ENCODE measurements at regions not wholly inside any gene's neighbourhood (a gene's known extent, or its start where the extent isn't known, plus 50 kb on each side); places are given as distances from the start of the nearest gene placed in this dataset.
"Not testable (repeated sequence)": the region's sequence is repeated elsewhere in the genome, so short reads cannot be mapped to it uniquely, and the experiment has no call there.

DNA sequence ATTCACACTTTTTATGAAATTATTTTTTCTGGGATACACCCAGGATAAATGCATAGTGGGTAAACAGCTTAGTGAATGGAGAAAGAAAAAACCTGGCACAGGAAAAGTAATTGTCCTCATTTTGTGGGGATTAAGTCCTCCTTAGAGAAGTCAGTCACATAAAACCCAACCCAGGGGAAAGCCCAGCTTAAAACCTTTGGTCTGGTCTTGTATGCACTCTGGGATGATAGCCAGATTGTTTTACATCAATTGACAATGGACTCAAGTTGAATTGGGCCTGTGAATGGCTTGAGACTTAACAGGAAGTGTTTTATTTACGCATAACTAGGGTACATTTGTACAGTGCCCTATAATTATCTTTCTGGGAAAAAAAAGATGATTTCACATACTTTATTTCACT lies 561.3 kb upstream of the GRIA3 start:
- DNase-seq (ENCODE audit: low read depth in 3 of 3, low spot score in 2 of 3), result no peak

DNA sequence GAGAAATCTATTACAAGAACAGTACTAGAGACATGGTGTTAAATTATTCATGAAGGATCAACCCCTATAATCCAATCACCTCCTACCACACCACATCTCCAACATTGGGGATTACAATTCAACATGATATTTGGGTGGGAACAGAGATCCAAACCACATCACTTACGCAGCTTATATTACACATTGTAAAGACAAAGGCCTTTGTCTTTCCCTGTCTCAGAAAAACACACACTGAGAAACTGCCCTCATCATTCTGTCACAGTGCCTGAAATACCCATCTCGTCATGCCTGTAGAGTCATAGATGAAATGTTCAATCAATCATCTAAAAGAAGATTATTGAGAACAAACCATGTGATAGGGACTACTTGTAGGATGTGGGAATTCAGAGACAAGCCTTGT lies 558.8 kb upstream of the GRIA3 start:
- no peak for DNase-seq (ENCODE audit: low read depth in 3 of 3, low spot score in 2 of 3)

DNA sequence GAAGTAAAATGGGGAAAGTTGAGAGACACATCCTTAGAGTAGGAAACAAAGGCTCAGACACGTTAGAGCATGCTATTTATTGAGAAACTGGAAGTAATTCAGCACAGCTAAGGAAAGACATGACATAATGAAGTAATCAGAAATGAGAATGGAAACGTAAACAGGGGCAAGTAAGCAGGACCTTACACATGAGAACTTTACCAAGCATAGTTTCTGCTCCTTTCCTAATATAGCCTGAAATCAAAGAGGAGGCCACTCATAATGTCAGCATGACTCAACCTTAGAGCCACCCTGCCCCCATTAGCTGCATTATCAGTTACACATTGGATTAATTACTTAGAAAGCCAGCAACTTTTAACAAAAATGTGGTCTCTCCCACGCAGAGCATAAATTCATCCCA lies 558.3 kb upstream of the GRIA3 start:
- no peak for DNase-seq (ENCODE audit: low read depth in 3 of 3, low spot score in 2 of 3)

DNA sequence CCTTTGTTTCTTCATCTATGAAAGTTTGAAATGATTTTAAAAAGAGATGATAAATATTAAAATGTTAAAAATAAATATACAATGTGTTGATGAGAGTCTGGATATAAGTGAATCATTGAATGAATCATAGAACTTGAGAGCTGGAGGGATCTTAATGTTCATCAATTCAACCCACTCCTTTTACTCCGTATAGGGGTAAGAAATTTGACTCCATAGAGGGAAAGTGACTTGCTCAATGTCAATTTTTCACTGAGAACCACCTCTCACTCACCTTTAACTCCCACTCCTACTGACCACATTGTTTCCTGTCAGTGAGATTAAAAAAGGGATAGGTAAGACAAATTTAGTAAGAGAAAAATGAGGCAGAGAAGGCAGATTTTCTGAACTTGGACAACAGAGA lies 557.2 kb upstream of the GRIA3 start:
- DNase-seq (ENCODE audit: low read depth in 3 of 3, low spot score in 2 of 3), result no peak

DNA sequence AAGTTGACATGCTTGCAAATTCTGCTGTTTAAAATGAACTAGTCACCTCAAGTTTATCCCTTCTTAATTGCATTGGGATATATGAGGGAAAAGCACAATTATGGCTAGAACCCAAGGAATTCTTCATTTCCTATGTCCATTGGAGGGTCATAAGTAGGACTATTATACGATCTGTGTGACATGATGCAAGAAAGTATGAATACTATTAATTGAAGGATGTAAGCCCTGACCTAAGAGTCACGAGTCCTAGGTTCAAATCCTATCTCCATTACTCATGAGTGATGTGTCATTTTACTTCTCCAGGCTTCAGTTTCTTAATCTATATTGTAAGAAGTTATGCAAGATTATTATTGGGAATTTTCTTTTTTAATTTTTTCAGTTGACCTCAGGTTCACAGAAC lies 542.9 kb upstream of the GRIA3 start:
- no peak for DNase-seq (ENCODE audit: low read depth in 3 of 3, low spot score in 2 of 3)

DNA sequence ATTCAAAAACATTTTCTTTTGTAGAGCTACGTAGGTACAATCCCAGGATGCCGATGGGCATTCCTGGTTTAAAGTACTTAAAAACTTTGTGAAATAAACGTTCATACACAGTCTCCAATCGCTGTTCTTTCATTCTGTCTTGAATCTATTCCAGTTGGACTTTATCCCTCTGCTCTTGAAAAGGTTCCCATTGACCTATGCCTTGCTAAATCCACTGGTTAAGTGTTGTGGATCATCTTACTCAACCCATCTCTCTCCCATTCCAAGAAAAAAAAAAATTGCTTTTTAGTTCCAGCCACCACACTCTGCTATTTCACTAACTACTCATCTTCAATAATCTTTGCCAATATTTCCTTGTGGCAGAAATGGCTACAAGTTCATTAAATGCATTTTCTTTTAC lies 542.3 kb upstream of the GRIA3 start:
- no peak for DNase-seq (ENCODE audit: low read depth in 3 of 3, low spot score in 2 of 3)

DNA sequence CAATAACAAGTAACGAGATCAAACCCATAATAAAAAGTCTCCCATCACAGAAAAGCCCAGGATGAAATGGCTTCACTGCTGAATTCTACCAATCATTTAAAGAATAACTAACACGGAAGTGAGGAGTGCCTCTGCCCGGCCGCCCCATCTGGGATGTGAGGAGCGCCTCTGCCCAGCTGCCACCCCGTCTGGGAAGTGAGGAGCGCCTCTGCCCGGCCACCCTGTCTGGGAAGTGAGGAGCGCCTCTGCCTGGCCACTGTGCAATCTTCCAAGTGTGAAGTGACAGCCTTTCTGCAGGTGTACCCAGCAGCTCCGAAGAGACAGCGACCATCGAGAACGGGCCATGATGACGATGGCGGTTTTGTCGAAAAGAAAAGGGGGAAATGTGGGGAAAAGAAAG lies 528.8 kb upstream of the GRIA3 start:
- not testable (repeated sequence) for DNase-seq (ENCODE audit: low read depth in 3 of 3, low spot score in 2 of 3)

DNA sequence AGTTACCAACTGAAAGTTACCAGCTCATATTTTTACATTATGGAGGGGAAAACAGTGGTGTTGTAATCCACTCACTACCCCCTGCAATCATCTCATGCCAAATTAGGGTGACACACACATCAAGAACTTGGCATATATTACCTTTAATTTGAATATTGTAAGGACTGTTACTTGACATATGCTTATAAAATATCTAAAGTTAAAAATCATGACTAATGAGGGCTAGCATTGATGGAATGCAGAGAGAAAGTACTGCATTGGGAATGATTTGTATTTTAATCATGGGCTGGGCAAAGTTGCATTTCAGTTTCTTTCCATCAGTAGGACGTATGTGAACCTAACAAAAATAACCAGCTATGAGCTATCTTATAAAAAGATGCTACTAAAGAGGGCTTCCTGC lies 517.5 kb upstream of the GRIA3 start:
- no peak for DNase-seq (ENCODE audit: low read depth in 3 of 3, low spot score in 2 of 3)

DNA sequence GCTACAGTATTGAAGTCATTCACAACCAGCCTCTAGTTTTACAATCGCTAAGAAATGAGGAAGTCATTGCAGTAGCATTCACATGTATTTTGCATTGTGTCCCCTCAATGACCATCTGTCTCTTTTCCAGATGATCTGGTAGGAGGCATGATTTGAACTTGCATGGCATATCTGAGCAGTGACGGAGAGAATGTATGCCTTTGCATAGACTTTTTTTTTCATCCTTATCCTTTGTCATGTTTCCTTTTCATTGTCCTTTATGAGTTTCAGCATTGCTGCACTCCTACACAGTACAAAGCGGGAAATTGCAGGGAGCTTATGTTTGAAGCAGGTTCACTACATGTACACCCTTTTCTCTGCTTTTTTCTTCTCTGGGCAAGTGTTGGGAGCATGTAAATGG lies 516.4 kb upstream of the GRIA3 start:
- DNase-seq (ENCODE audit: low read depth in 3 of 3, low spot score in 2 of 3), result no peak

DNA sequence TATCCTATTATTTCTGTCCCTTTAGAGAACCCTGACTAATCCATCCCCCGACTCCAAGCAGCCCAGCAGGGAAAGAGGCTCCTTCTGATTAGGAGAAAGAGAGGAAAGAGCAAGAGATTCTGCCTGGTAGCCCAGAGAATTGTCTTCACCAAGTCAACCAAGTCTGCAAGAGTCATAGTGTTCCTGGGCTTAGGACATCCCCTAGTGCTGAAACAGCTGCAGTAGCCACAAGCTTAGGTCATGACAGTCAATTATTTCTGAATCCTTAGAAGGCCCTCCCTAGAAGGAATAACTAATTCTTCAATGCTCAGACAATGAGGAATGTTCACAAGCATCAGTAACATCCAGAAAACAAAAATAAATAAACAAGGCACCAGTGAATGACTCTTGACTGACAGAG lies 480.3 kb upstream of the GRIA3 start:
- no peak for DNase-seq (ENCODE audit: low read depth in 3 of 3, low spot score in 2 of 3)

DNA sequence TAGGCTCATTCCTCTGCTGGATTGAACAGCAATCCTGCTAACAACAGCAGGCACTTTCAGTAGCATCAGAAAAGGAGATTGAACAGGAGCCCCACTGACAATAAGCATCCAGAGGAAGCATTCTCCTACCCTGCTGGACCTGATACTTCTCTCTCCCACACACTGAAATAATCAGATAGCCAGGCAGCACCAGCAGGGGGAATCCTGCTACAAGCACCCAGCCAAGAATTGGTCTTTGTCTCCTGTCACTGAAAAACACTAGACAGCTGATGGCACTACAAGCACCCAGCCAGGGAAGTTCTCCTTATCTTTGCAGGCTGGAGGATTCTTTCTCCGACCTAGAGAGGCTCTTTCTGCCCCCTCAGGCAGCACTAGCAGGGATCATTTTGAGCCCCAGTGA lies 444.3 kb upstream of the GRIA3 start:
- no peak for DNase-seq (ENCODE audit: low read depth in 3 of 3, low spot score in 2 of 3)

DNA sequence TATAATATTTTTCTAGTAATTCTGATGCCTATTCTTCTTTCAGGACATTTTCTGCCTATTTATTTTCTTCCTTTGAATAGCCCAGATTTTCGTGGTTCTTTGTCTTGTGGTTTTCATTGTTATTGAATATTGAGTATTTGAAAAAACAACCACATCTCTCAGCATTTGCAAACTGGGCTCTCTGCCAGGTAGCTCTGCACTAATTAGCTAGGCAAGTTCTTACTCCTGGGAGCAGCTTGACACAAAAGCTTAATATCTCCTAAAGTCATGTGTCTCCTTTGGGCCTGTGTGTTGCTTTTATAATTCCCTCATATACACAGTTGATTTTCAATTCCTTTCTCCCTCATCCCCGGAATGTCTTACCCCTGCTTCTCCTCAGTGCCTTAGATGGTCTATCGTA lies 413.5 kb upstream of the GRIA3 start:
- DNase-seq (ENCODE audit: low read depth in 3 of 3, low spot score in 2 of 3), result no peak

DNA sequence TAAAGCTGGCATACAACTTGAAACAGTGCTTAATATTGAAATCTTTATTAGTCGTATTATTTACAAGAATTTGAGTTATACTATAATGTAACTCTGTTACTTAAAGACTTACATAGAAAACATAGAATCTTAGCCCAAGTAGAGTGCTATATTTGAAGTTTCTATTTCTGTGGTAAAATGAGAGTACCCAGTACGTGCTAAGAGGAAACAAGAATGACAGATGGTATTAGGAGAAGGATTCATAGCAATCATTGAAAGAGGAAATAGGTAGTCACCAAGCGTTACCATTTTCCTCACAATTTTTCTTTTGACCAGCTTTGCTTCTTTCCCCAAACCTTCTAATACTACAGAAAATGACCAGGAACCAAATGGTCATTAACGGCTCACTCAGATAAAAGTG lies 412.1 kb upstream of the GRIA3 start:
- DNase-seq (ENCODE audit: low read depth in 3 of 3, low spot score in 2 of 3), result no peak

DNA sequence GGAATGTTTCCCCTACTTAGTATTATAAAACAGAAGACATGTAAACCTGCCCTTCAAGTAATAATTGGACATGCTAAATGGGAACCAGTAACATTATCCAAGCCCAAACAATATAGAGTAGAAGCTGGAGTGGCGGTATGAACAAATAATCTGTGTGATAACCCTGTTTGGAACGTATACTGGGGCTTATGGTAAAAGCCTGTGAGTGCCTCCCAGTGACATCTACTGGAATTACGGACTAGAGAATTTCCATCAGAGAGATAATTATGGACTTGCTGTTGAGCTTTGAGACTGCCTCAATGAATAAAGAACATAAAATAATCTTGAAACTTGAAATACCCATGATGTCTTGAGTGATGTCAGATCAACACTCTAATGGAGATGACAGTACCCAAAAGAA lies 406.3 kb upstream of the GRIA3 start:
- DNase-seq (ENCODE audit: low read depth in 3 of 3, low spot score in 2 of 3), result no peak

DNA sequence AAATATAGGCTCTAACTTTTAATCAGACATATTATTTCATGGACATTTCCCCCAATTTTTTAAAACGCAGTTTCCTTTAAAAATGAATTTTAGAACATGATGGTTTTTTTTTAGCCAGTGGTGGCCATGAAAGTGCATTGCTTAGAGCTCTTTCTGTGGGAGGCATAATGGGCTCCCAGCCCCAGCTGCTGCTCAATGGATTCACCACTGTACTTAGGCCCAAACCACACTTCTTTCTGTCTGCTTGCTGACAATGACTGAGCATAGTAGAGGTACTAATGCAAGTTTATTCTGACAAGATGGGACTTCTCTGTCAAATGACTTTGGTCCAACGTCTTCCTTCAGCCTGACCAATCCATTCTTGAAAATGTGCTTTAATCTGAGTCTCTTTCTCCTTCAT lies 400.2 kb upstream of the GRIA3 start:
- no peak for DNase-seq (ENCODE audit: low read depth in 3 of 3, low spot score in 2 of 3)

DNA sequence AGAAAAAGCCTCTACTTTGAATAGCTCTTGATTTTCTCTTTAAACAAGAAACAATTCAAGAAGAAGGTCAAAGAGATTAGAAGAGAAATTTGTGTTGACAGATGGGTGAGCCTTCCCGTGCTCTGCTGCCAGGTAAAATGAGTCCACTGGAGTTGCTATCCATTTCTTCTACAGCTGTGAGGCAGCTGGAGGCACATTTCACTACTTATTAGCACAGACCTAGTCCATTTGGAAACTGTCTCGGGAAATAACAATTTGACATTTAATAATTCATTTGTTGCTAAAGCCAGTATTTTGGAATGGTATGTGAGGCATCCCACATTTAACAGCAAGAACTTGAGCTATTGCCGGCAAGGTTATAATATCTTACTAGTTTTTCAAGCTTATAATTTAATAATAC lies 396.8 kb upstream of the GRIA3 start:
- DNase-seq (ENCODE audit: low read depth in 3 of 3, low spot score in 2 of 3), result no peak

DNA sequence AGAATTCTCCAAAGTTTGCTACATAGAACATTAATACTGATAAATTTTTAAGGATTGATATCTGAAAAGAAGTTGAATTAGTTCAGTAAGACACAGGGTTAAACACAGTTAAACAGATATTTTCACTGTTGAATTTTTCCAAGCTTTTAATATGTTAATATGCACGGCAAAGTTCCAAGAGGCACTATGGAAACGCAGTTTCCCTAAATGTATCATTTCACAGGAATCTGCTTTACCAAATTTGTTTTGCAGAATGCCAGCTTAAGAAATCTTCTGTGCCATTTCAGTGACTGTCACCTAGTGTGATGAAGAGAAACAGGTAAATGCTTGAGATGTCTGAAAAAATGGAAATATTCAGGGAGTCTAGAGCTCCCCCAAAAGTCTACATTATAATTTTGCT lies 395.9 kb upstream of the GRIA3 start:
- DNase-seq (ENCODE audit: low read depth in 3 of 3, low spot score in 2 of 3), result no peak

DNA sequence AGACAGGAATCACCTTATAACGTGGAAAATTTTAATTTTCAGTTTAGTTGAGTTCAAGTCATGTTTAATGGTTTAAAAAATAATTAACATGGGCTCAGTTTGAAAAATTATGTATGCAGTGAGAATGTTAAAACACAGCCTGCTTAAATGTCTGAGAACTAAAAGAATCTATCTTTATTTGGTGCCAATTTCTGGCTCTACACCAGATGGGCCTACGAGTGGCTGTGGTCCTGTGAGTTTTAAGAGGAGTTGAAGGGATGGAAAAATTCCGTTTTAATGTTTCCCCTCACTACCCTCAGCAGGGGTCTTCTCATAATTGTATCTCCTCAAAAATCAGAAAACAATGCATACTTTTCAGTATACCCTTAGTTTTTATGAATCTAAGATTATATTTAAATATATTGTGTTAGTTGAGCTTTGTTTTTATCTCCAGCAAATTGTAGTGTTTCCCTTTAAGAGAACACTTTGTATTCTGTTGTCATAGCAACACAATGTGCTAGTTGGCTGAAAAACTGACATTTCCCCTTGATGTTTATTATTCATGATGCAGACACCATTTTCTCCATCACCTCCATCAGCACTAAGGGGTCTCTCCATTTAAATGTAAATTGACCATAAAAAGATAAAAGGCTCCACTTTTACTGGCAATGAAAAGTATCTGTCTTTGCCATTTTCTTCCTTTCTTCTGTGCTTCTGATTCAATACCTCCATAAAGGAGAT lies 393.5 kb upstream of the GRIA3 start:
- no peak for DNase-seq (ENCODE audit: low read depth in 3 of 3, low spot score in 2 of 3)

DNA sequence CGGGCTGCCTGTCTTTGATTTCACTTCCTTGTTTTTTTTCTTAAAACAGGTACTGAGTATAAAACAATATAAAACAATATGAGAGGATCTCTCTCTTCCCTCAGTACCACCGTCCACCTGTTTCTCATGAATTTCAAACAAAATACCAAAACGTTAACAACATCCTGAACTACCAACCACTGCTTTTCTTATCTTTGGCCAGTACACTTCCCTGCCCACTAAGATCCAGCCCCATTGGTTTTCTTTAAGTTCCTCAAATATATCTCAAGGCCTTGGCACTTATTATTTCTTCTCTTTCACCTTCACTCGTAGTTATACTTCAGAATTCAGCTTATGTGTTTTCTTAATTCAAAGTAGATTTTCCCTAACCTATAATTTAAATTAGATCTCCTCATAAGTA lies 370.2 kb upstream of the GRIA3 start:
- DNase-seq (ENCODE audit: low read depth in 3 of 3, low spot score in 2 of 3), result no peak

DNA sequence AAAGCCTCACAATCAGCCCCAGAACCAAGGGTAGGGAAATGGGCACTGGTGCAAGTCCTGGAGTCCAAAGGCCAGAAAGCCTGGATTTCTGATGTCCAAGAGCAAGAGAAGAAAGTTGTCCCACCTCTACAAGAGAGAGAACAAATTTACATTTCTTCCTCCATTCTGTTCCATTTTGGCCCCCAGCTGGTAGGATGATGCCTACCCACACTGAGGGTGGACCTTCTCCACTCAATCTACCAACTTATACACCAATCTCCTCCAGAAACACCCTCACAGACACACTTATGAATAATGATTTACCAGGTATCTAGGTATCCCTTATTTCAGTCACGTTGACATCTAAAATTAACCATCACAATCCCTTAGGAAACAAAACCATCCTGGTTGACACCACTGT lies 367.8 kb upstream of the GRIA3 start:
- DNase-seq (ENCODE audit: low read depth in 3 of 3, low spot score in 2 of 3), result no peak

DNA sequence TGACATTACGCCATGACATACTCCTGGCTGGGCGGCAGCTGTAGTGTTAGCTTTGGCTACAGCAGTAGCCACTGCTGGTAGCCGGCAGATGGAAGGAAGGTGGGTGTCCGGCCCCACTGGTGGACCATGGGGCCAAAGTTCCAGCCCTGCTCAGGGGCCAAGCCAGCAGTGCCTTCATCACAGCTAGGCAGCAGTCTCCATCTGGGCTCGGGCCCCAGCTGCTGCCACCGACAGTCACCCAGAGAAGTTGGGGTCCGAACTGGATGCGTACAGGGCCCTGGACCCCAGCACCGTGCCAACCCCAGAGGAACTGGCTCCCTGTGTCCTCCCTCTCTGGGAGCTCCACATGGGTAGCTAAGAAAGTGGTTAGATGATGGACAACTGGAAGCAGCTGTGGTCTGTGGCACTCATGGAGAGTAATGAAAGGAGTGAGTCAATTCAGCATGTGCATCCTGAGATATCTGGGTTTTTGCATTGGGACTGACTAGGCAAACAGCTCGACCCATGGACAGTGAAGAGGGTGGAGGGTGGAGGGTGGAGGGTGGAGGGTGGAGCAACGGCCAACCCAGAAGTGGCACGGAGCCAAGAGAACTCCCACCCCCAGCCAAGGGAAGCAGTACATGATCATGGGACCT lies 366.6 kb upstream of the GRIA3 start:
- DNase-seq (ENCODE audit: low read depth in 3 of 3, low spot score in 2 of 3), result no peak

DNA sequence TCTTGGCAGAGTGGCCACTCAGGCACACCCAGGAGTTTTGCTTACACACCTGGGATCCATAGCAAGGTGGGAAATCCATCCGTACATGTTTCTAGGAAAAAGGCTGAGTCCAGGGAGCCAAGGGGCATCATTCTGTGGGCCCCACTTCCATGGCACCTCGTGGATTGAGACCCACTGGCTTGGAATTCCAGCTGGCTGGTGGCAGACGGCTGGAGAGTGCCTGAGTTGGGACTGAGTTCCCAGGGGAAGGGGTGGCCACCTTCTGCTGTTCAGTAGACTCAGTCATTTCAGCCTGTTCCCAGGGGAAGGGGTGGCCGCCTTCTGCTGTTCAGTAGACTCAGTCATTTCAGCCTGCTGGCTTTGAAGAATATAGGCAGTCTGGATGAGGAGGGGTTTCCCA lies 366.0 kb upstream of the GRIA3 start:
- DNase-seq (ENCODE audit: low read depth in 3 of 3, low spot score in 2 of 3), result no peak

DNA sequence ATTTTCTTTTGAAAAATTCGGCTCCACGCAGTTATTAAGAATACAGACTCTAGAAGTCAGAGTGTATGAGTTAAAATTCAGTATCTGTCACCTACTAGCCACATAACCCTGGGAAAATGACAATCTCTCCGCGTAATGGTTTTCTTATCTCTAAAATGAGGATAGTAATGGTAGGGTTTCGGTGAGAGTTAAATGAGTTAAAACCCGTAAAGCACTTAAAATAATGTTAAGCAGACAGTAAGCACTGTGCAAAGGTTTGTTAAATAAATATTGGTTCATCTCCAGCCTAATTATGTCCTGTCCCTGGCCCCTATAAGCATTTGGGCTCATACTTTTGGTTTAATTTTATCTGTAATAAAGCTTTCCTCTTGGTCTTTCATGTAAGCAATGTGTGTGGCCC lies 350.8 kb upstream of the GRIA3 start:
- no peak for DNase-seq (ENCODE audit: low read depth in 3 of 3, low spot score in 2 of 3)

Measured in right renal cortex interstitium (tissue), 3 donors.